GM04504 (cell line): ENCODE measurements at regions not wholly inside any gene's neighbourhood (a gene's known extent, or its start where the extent isn't known, plus 50 kb on each side); places are given as distances from the start of the nearest gene placed in this dataset.
"Not testable (repeated sequence)": the region's sequence is repeated elsewhere in the genome, so short reads cannot be mapped to it uniquely, and the experiment has no call there.

ENCODE experiments used
- DNase-seq: peaks from one replicate; pipeline ENCODE4 v3.0.0-alpha.2; 2012; ENCODE audit warnings: low read depth

GRCh38 chr14:25546826-25547225 lies 496.9 kb upstream of the STXBP6 start:
- DNase-seq: no peak

GRCh38 chr14:25537846-25538455 lies 488.0 kb upstream of the STXBP6 start:
- no peak for DNase-seq

DNA sequence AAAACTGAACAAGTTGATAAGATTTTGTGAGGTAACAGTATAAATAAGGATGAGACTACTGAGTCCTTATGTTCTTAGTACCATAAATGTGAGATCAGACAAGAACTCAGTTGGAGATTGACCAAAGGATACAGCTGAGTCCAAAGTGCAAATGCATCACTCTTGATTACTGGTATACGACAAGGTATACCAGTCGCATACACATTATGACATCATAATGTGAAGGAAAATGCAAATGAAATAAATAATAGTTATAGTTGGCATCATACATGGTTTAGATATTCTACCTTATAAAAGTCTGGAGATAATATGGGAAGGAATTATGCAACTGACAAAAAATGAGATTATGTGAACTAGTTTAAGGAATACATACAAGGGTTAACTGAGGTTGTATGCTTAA lies 476.3 kb upstream of the STXBP6 start:
- DNase-seq: no peak

- DNase-seq: no peak
Measured at GRCh38 chr14:25522926-25523325, 473.0 kb upstream of the STXBP6 start.

GRCh38 chr14:25522116-25522515 lies 472.2 kb upstream of the STXBP6 start:
- DNase-seq: no peak

GRCh38 chr14:25521616-25522015 lies 471.7 kb upstream of the STXBP6 start:
- DNase-seq: no peak

DNA sequence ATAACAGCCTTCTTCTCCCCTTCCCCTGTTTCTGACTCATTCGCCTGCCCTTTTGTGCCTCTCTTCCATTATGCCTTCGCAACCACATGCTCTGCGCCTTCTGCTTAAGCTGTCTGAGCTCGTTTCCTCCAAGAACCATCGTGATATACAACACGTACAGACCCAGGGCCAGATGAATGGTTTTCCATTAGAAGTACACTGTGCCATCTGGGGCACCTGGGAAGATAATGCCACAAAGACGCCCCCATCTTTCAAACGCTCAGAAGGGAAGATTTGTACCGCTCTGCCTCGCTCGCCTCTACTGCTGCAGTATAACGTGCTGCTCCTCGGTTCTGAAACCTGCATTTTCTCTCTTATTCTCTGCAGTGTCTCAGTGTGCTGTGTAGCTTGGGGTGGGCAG lies 470.9 kb upstream of the STXBP6 start:
- DNase-seq: no peak

GRCh38 chr14:25518364-25518763 lies 468.4 kb upstream of the STXBP6 start:
- no peak for DNase-seq

DNA sequence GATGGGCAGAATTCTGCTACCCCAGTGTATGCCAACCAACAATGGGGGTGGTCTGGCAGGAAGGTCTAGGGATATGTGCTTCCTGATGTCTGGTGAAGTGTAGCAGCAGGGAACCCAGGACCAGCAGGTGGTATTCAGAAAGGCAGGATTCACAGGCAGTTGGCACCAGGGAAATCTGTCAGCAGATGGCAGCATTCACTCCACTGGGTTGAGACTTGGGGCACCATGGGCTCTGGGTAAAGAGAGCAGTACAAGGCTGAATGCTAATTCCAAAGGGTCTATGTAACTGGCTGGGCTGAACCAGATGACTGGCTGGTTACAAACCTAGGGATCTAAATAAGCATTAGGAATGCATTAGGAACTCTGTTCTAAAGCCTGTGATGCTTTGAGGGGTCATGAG lies 466.9 kb upstream of the STXBP6 start:
- DNase-seq: no peak

DNA sequence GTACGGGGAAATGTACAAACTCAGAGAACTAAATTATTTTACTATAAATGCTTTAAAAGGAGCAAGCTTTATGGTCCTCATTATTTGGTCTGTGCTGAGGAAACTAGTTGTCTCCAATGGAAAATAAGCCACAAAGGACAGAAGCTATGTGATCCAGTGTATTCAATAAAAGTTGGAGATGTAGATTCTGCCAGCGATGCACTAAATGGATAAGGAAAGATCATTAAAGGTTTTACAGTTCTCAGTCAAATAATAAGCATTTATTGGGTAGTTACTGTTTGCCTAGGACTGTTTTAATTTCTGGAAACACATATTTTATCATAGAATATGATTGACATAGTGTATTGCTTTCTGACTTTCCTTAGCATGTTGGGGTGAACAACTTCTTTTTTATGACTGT lies 458.9 kb upstream of the STXBP6 start:
- DNase-seq: no peak

DNA sequence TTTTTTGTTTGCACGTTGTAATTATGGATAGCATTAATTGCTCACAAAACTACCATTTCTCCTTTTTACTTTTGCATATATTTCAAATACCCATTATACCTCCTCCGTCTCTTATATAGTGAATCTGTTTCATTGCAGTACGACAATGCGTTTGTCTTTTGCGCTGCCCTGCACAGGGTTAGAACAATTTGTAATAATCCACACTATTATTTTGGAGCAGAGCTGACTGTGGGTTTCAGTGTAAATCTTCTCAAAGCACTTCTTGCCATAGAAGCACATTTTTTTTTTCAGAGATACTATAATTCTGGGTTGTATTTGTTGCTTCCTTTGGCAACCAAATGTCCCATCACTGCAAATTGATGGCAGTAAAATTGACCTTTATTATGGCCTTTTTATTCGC lies 451.8 kb upstream of the STXBP6 start:
- DNase-seq: no peak

DNA sequence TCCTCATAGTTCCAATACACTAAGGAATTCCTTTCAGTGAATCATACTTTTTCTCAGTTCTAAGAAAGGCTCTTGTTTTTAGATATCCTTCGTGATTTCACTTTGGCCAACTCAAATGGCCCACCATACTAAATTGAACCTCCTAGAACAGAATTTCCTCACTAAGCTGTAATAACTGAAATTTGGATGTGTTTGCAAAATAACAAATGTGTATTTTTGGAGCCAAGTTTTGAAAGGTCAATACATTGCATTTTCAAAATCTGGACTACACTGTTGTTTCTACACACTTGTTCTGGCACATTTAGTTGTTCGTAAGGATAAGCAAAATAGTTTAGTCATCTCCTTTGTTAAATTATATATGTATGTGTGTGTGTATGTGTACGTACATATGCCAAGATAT lies 439.0 kb upstream of the STXBP6 start:
- no peak for DNase-seq

DNA sequence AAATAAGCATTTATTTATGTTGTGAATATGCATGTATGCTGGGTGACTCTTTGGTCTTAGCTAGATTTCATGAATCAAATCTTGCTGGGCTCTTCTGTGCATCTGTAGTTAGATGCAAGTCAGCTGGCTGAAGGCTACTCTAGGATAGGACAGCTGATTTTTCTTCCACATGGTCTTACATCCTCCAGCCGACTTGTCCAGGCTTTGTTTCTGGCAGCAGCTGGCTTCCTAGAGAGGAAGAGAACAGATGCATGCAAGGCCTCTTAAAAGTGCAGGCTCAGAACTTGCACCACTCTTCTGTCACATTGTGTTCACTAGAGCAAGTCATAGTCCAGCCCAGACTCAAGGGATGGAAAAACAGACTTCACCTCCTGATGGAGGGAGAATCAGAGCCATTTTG lies 435.4 kb upstream of the STXBP6 start:
- no peak for DNase-seq

DNA sequence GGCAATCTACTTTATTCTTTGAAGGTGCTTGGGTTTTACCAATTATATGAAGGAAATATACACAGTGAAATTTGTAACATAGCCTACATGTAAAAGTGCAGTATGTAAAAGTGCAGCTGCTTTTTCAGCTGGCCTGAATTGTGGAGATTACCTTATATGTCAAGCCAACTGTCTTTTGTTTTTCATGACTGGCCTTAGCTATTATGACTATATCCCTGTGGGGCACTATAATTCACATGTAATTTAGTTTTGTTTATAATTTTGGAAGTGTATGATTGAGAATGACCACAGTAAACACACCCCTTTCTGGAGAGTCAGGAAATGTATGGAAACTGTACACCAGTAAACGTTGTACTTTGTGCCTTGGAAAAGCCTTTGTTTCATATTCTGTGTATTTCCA lies 435.0 kb upstream of the STXBP6 start:
- no peak for DNase-seq

- DNase-seq: no peak
Measured at GRCh38 chr14:25484235-25484634, 434.3 kb upstream of the STXBP6 start.

DNA sequence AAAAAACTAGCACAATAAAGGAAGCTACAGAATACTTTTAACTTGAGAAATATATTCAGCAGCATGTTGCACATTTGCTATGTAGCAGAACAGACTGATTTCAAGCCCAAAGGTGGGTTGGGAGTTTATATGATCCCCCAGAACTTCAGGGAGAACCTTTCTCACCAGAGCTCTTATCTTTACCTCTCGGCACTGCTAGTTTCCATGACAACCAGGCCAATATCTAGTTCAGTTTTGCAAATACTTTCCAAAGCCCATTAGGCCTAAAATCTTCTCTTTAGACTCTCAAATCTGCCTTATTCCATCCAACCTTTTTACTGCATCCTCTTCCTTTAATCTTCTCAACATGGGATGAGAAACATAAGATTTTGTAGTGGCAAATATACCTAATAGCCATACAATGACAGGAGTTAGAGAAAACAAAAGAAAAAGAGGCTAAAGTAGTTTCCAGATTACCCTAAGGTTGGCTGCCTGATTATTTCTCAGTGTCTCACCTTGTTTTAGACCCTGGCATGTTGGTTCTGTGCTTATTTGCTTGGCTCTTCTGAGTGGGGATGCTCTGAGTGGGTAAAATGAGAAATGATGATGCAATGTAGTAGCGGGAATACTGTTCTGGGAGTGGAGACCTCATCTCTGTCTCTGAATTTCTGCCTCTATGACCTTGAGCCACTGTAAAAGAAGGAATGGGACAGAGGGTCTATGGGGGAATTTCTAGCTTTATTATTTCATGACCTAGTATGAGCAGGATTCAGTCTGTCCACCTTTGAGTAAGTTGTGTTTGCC lies 427.6 kb upstream of the STXBP6 start:
- DNase-seq: no peak

DNA sequence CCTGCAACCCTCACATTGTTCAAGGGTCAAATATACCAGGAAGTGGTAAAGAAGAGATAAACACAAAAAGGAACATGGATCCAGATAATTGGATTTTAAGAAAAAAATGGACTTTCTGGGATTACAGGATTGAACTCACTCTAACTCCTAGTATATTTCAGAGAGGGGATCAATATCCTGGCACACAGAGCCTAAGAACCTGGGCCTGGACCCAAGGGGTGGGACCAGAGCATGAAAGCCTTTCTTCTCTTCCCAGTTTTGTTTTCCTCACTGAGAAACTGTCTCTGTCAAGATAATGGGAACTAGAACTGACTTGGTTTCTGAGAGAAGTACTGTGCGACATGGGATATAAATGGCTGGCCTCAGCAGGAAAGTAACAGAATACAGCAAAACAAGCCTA lies 422.8 kb upstream of the STXBP6 start:
- no peak for DNase-seq

DNA sequence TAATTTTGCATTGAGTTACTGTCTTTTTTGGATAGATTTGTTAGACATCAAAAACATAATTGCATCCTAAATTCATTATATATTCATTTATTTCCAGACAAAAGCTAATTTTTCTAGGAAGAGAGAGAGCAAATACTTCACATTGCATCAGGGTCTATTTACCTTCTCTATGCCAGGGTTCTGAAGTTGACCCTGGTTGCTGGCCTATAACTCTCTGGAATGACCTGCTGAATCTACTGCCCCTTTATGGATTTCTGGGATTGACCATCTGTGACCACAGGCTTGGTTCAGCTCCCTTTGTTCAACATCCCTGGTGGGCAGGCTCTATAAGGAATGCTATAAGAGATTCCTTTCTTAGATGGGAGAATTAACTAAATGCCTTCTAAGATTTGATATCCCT lies 414.8 kb upstream of the STXBP6 start:
- no peak for DNase-seq

GRCh38 chr14:25464078-25464477 lies 414.1 kb upstream of the STXBP6 start:
- DNase-seq: no peak

- no peak for DNase-seq
Measured at GRCh38 chr14:25463480-25463879, 413.5 kb upstream of the STXBP6 start.

DNA sequence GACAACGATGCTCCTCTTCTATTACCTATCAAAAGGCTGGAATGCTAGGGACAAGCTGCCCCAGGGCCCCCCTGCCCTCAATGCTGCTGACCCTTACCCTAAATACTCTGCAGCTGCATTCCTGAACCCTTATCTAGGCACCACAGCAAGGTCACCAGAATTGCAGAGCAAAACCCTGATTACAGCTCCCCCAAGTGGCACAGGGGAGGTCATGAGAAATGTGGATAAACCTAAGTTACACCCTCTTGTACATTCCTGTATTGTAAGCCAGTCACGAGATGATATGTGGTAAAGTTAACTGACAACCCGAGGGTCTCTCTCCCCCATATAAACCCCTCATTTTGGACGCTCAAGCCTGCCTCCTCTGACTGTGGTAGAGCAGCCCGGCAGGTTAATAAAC lies 411.8 kb upstream of the STXBP6 start:
- no peak for DNase-seq

- no peak for DNase-seq
Measured at GRCh38 chr14:25444381-25444780, 394.4 kb upstream of the STXBP6 start.

- DNase-seq: not testable (repeated sequence)
Measured at GRCh38 chr14:25440382-25440781, 390.4 kb upstream of the STXBP6 start.

- DNase-seq: no peak
Measured at GRCh38 chr14:25436906-25437305, 387.0 kb upstream of the STXBP6 start.
